AG04449 (cell line): ENCODE measurements at regions not wholly inside any gene's neighbourhood (a gene's known extent, or its start where the extent isn't known, plus 50 kb on each side); places are given as distances from the start of the nearest gene placed in this dataset.

Source experiments
- CTCF ChIA-PET: fragments of 350-600 bp; formaldehyde crosslinking; extraction: SDS; loops from one replicate; lab custom pipeline; 2021; ENCODE audit warnings: antibody characterized with exemption; lab: Yijun Ruan, JAX
- POLR2A ChIA-PET: fragments of 400-600, 350-600 bp; formaldehyde crosslinking; extraction: SDS; loops from one replicate; lab custom pipeline; 2020; ENCODE audit warnings: antibody characterized with exemption, inconsistent platforms; lab: Yijun Ruan, JAX
- DNase-seq: peaks from one replicate; pipeline ENCODE4 v3.0.0-alpha.2; 2010; ENCODE audit warnings: low read depth, low spot score
- H3K4me3 ChIP-seq: 2 replicates; pipeline ENCODE4 v1.5.1; 2011; ENCODE audit warnings: low read depth, mild to moderate bottlenecking, control low read depth, low read length
- CTCF ChIP-seq: IDR thresholded peaks from one replicate; pipeline ENCODE4 v1.5.1; 2011; ENCODE audit warnings: mild to moderate bottlenecking, moderate library complexity, low read length, control low read depth, inconsistent platforms; ENCODE audit not compliant: insufficient read depth; ENCODE audit errors: missing control alignments

GRCh38 chr18:41754332-41754731, 200.7 kb upstream of the PIK3C3 start:
- ChIA-PET POLR2A (no interaction called here), CTCF (no interaction called here)
- no peak for TF ChIP-seq CTCF
- no peak for DNase-seq
- H3K4me3 ChIP-seq: no peak overlapping the region

- ChIA-PET POLR2A (no interaction called here), CTCF (interaction anchor here (0.6 kb wide), 1 partner anchor 156 kb away, joined by 3 read pairs; no protein-coding TSS in a partner anchor)
- no peak overlapping the region for H3K4me3 ChIP-seq
- no peak for TF ChIP-seq CTCF
- no peak for DNase-seq
Measured at GRCh38 chr18:41753826-41754225, 201.2 kb upstream of the PIK3C3 start.

GRCh38 chr18:41752826-41753225, 202.2 kb upstream of the PIK3C3 start:
- CTCF ChIA-PET: no interaction called here
- POLR2A ChIA-PET: no interaction called here
- no peak overlapping the region for H3K4me3 ChIP-seq
- no peak for TF ChIP-seq CTCF
- no peak for DNase-seq

- CTCF ChIA-PET: no interaction called here
- DNase-seq: no peak
- H3K4me3 ChIP-seq: no peak overlapping the region
- POLR2A ChIA-PET: no interaction called here
- TF ChIP-seq CTCF: no peak
Measured at GRCh38 chr18:41751652-41752051, 203.4 kb upstream of the PIK3C3 start.

- no peak overlapping the region for H3K4me3 ChIP-seq
- POLR2A ChIA-PET: no interaction called here
- no peak for DNase-seq
- CTCF ChIA-PET: no interaction called here
- TF ChIP-seq CTCF: no peak
Measured at GRCh38 chr18:41751161-41751560, 203.9 kb upstream of the PIK3C3 start.

GRCh38 chr18:41747723-41748242, 207.3 kb upstream of the PIK3C3 start:
- DNase-seq: no peak
- H3K4me3 ChIP-seq: no peak overlapping the region
- TF ChIP-seq CTCF: no peak
- CTCF ChIA-PET: interaction anchor here (1.5 kb wide), 1 partner anchor 8 kb away, joined by 4 read pairs; no protein-coding TSS in a partner anchor
- POLR2A ChIA-PET: no interaction called here
